Heart right ventricle (tissue), 16 donors: ENCODE measurements at regions not wholly inside any gene's neighbourhood (a gene's known extent, or its start where the extent isn't known, plus 50 kb on each side); places are given as distances from the start of the nearest gene placed in this dataset.

ENCODE experiments used
- ATAC-seq, 8 donors: fragments of 200-7000 bp; cut with Tn5 transposase; one replicate each; pipeline ENCODE4 v1.9.1; 2020; ENCODE audit warnings: mild to moderate bottlenecking in 8 of 8, moderate library complexity in 8 of 8, moderate number of reproducible peaks in 1 of 8
- DNase-seq, 2 donors: peaks; one replicate each; pipeline ENCODE4 v3.0.0-alpha.2; 2020
- H3K27ac ChIP-seq, 10 donors: fragments of 200-600 bp; sonication (generic) in 2 of 10; one replicate each; pipeline versions ENCODE4 v1.5.0 to v1.8.0; 2020 to 2022; ENCODE audit warnings: mild to moderate bottlenecking in 3 of 10
- H3K27me3 ChIP-seq, 7 donors: fragments of 200-600 bp; one replicate each; pipeline ENCODE4 v1.8.0; 2021 to 2022; ENCODE audit warnings: mild to moderate bottlenecking in 2 of 7
- H3K36me3 ChIP-seq, 9 donors: fragments of 200-600 bp; sonication (generic) in 1 of 9; one replicate each; pipeline versions ENCODE4 v1.5.0 to v1.8.0; 2020 to 2022; ENCODE audit warnings: mild to moderate bottlenecking in 2 of 9
- H3K4me1 ChIP-seq, 9 donors: fragments of 200-600 bp; sonication (generic) in 1 of 9; one replicate each; pipeline versions ENCODE4 v1.5.0 to v1.8.0; 2020 to 2022; ENCODE audit warnings: mild to moderate bottlenecking in 4 of 9
- H3K4me3 ChIP-seq, 10 donors: fragments of 200-600 bp; sonication (generic) in 2 of 10; one replicate each; pipeline versions ENCODE4 v1.5.0 to v1.8.0; 2020 to 2022; ENCODE audit warnings: mild to moderate bottlenecking in 7 of 10, moderate library complexity in 2 of 10
- H3K9me3 ChIP-seq, 11 donors: fragments of 200-600 bp in 10 of 11; sonication (generic) in 2 of 11; one replicate each; pipeline versions ENCODE4 v1.5.0 to v1.8.0; 2013 to 2022; ENCODE audit warnings: mild to moderate bottlenecking in 2 of 11, control low read depth in 1 of 11, moderate library complexity in 1 of 11
- WGBS, 2 donors: extraction: QIAGEN DNeasy Blood & Tissue Kit; methylation state at CpG; one replicate each; pipeline ENCODE4 v1.1.7; 2013; ENCODE audit warnings: inconsistent platforms in 1 of 2; 5-methylcytosine and 5-hydroxymethylcytosine counted together
- intact Hi-C, 10 donors: fragments of 100-400 bp; cut with DNase I; formaldehyde crosslinking; loops; one replicate each; pipeline versions ENCODE4 v1.11.1 to v1.14.2; 2022
- TF ChIP-seq, protein P1 (sequence below), 9 donors: fragments of 200-600 bp; sonication (generic) in 2 of 9; IDR thresholded peaks; one replicate each; pipeline versions ENCODE4 v1.5.0 to v1.8.0; 2021 to 2022; ENCODE audit warnings: antibody characterized with exemption in 9 of 9, mild to moderate bottlenecking in 5 of 9, moderate library complexity in 1 of 9
- donor health status: Arrhythmogenic right ventricular cardiomyopathy.
- donor health status: ischemic (EF 13 %, LVEDD 7.1; RV severe dilation, severe dysfunction).
- donor health status: healthy with polysubstance abuse.
- donor health status: DM: no; HTN: yes; CAD: no.
- donor health status: DM: no; HTN: no; CAD: no.
- donor health status: ischemic (EF 25% LVEDD 6.9; RV normal size, moderate dysfunction).
- donor health status: ischemic (EF 25% LVEDD 5.7; RV mildly dilated, moderate dysfunction).
- donor health status: healthy.
- donor health status: DM: yes; HTN: yes; CAD: no.
- donor health status: Ischemic cardiomyopathy.
- donor health status: ischemic (EF 35%, LVEDD 5.7; RV mildly dilated, moderate dysfunction).
- donor health status: nonischemic (EF 11% LVEDD 7.7; RV severe dilation, severe dysfunction).
- donor health status: DM: yes; HTN: yes; CAD: no.
- donor health status: PGD.
- donor health status: ischemic (EF 29% LVEDD 5.4; RV normal size, mild dysfunction).
- donor health status: nonischemic (EF 23%, LVEDD 6.1; RV moderate dilation, normal function).

- ATAC-seq (no peak), DNase-seq (no peak)
- Histone ChIP-seq H3K36me3 (no peaks in the 10 kb centered on the region), H3K4me3 (no peak overlapping the region), H3K27ac (no peak overlapping the region), H3K9me3 (no peaks in the 10 kb centered on the region), H3K27me3 (peaks cover 0 to 9% (median 0%) of the 10 kb centered on the region in 7 donors), H3K4me1 (no peaks in the 10 kb centered on the region)
- 80 to 90% methylated on average over 3 of the region's 3 CpGs for WGBS, 2 donors
- intact Hi-C loops: no loop called here
- TF ChIP-seq, protein P1, sequence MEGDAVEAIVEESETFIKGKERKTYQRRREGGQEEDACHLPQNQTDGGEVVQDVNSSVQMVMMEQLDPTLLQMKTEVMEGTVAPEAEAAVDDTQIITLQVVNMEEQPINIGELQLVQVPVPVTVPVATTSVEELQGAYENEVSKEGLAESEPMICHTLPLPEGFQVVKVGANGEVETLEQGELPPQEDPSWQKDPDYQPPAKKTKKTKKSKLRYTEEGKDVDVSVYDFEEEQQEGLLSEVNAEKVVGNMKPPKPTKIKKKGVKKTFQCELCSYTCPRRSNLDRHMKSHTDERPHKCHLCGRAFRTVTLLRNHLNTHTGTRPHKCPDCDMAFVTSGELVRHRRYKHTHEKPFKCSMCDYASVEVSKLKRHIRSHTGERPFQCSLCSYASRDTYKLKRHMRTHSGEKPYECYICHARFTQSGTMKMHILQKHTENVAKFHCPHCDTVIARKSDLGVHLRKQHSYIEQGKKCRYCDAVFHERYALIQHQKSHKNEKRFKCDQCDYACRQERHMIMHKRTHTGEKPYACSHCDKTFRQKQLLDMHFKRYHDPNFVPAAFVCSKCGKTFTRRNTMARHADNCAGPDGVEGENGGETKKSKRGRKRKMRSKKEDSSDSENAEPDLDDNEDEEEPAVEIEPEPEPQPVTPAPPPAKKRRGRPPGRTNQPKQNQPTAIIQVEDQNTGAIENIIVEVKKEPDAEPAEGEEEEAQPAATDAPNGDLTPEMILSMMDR (IDR thresholded peaks at IDR 0.05): no peak
These were observed 84.5 kb upstream of the LRFN2 start for GRCh38 chr6:40671694-40672050.

GRCh38 chr6:40671001-40671693, 84.0 kb upstream of the LRFN2 start:
- H3K27ac ChIP-seq: no peak overlapping the region
- peaks cover 0 to 2% (median 0%) of the 10 kb centered on the region in 11 donors for H3K9me3 ChIP-seq
- TF ChIP-seq, protein P1 (IDR thresholded peaks at IDR 0.05): no peak
- no peaks in the 10 kb centered on the region for H3K36me3 ChIP-seq
- ATAC-seq (peak in 1 of 8 donors; percentile 47), DNase-seq (no peak)
- WGBS, 2 donors: 82% methylated on average over 15 of the region's 15 CpGs
- H3K27me3 ChIP-seq: peaks cover 0 to 9% (median 0%) of the 10 kb centered on the region in 7 donors
- intact Hi-C loops: no loop called here
- H3K4me3 ChIP-seq: no peak overlapping the region
- H3K4me1 ChIP-seq: no peaks in the 10 kb centered on the region

DNA sequence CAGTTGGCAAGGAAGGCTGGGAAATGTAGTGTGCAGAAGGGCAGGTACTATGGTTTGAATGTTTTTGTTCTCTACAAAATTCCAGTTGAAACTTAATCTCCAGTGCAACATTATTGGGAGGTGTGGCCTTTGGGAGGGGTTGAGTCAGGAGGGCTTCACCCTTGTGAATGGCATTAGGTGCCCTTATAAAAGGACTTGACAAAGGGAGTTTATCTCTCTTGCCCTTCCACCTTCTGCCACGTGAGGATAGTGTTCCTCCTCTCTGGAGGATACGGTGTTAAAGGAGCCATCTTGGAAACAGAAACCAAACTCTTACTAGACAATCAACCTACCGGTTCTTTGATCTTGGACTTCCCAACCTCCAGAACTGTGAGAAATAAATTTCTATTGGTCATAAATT, 82.2 kb upstream of the LRFN2 start:
- peaks cover 0 to 9% (median 0%) of the 10 kb centered on the region in 7 donors for H3K27me3 ChIP-seq
- no peak overlapping the region for H3K27ac ChIP-seq
- H3K4me3 ChIP-seq: no peak overlapping the region
- no peak for ATAC-seq
- intact Hi-C loops: no loop called here
- TF ChIP-seq, protein P1 (IDR thresholded peaks at IDR 0.05): no peak
- no peak for DNase-seq
- H3K9me3 ChIP-seq: peaks cover 0 to 16% (median 10%) of the 10 kb centered on the region in 11 donors
- no peaks in the 10 kb centered on the region for H3K36me3 ChIP-seq
- WGBS, 2 donors: 73 to 76% methylated on average over 3 of the region's 3 CpGs
- H3K4me1 ChIP-seq: no peaks in the 10 kb centered on the region

GRCh38 chr6:40668203-40668602, 81.0 kb upstream of the LRFN2 start:
- intact Hi-C loops: no loop called here
- Histone ChIP-seq H3K36me3 (no peaks in the 10 kb centered on the region), H3K4me1 (no peaks in the 10 kb centered on the region), H3K9me3 (peaks cover 0 to 24% (median 15%) of the 10 kb centered on the region in 11 donors), H3K4me3 (no peak overlapping the region), H3K27ac (no peak overlapping the region), H3K27me3 (peaks cover 0 to 9% (median 0%) of the 10 kb centered on the region in 7 donors)
- DNase-seq: no peak
- no peak for ATAC-seq
- TF ChIP-seq, protein P1 (IDR thresholded peaks at IDR 0.05): no peak
- WGBS, 2 donors: 56 to 70% methylated on average over 2 of the region's 2 CpGs
